Panc1 (cell line): ENCODE measurements at regions not wholly inside any gene's neighbourhood (a gene's known extent, or its start where the extent isn't known, plus 50 kb on each side); places are given as distances from the start of the nearest gene placed in this dataset.

Experiments used
- ATAC-seq: fragments of 200-7000 bp; cut with Tn5 transposase; 2 replicates; pipeline ENCODE4 v1.9.1; 2020; ENCODE audit warnings: mild to moderate bottlenecking, moderate library complexity
- BruUV-seq: library from RNA; stranded (reverse); fragments of 400-500 nt; replicated peaks from 2 replicates; lab custom pipeline; 2021; lab: Mats Ljungman, UMichigan
- CTCF ChIA-PET: fragments of 300-600 bp; sonication (Branson Sonifier 250); formaldehyde crosslinking; loops from one replicate; lab custom pipeline; 2022; ENCODE audit warnings: antibody characterized with exemption; lab: Charles Lee
- POLR2A ChIA-PET: fragments of 300-600 bp; sonication (Branson Sonifier 250); formaldehyde crosslinking; loops from one replicate; lab custom pipeline; 2022; ENCODE audit warnings: antibody characterized with exemption; lab: Charles Lee
- DNase-seq: peaks from one replicate; pipeline ENCODE4 v3.0.0-alpha.2; 2010; ENCODE audit warnings: low read depth, low spot score
- H3K27ac ChIP-seq: 2 replicates; pipeline ENCODE4 v1.5.1; 2011; ENCODE audit warnings: mild to moderate bottlenecking, low read length, inconsistent platforms
- H3K27me3 ChIP-seq: fragments of 200-500 bp; sonication (Bioruptor generic); 2 replicates; pipeline ENCODE4 v1.6.0; 2014; ENCODE audit warnings: low read length, inconsistent platforms; ENCODE audit not compliant: control insufficient read depth, insufficient read depth
- H3K36me3 ChIP-seq: fragments of 200-500 bp; sonication (Bioruptor generic); 2 replicates; pipeline ENCODE4 v1.5.1; 2014; ENCODE audit warnings: inconsistent platforms, mild to moderate bottlenecking, low read length, moderate library complexity; ENCODE audit not compliant: control insufficient read depth, insufficient read depth
- H3K4me1 ChIP-seq: 2 replicates; pipeline ENCODE4 v1.5.1; 2011; ENCODE audit warnings: inconsistent platforms, mild to moderate bottlenecking, low read length, moderate library complexity; ENCODE audit not compliant: control insufficient read depth, insufficient read depth
- H3K4me3 ChIP-seq, 2 experiments: 2 replicates each; pipeline ENCODE4 v1.5.1; 2011 to 2012; ENCODE audit warnings: low read depth in 2 of 2, low read length in 2 of 2, mild to moderate bottlenecking in 2 of 2, inconsistent platforms in 1 of 2, moderate library complexity in 1 of 2
- H3K9me3 ChIP-seq: fragments of 200-500 bp; sonication (Bioruptor generic); 2 replicates; pipeline ENCODE4 v1.5.1; 2014; ENCODE audit warnings: low read depth, mild to moderate bottlenecking, inconsistent platforms, low read length, moderate library complexity; ENCODE audit not compliant: control insufficient read depth, insufficient read depth
- CTCF ChIP-seq: fragments of 450-650 bp; IDR thresholded peaks from 2 replicates; pipeline ENCODE4 v1.5.1; 2017; ENCODE audit warnings: mild to moderate bottlenecking
- POLR2AphosphoS5 ChIP-seq: IDR thresholded peaks from 2 replicates; pipeline ENCODE4 v1.6.1; 2012; ENCODE audit warnings: mild to moderate bottlenecking, low read depth, low read length, moderate library complexity
- REST ChIP-seq, 2 experiments: IDR thresholded peaks; 2 replicates each; pipeline ENCODE4 v1.6.1; 2011 to 2012; ENCODE audit warnings: low read depth in 2 of 2, control low read depth in 1 of 2, low read length in 1 of 2, mild to moderate bottlenecking in 1 of 2, moderate library complexity in 1 of 2; ENCODE audit not compliant: insufficient read depth in 1 of 2
- SIN3A ChIP-seq: IDR thresholded peaks from 2 replicates; pipeline ENCODE4 v1.6.1; 2012; ENCODE audit warnings: low read depth, mild to moderate bottlenecking, low read length, moderate library complexity, borderline replicate concordance; ENCODE audit not compliant: insufficient read depth
- TCF7L2 ChIP-seq: IDR thresholded peaks from 2 replicates; pipeline ENCODE4 v1.6.1; 2011; ENCODE audit warnings: mild to moderate bottlenecking, low read depth, low read length, inconsistent platforms
- in situ Hi-C: cut with HindIII; loops from 2 replicates; pipeline ENCODE4 v1.10.0; 2016; ENCODE audit warnings: low sequenced_read_pairs, low pct_unique_long_range_greater_than_20kb
- intact Hi-C: fragments of 100-400 bp; cut with micrococcal nuclease; formaldehyde crosslinking; loops from one replicate; pipeline ENCODE4 v1.10.0; 2022; ENCODE audit not compliant: unreplicated experiment

- H3K4me1 ChIP-seq: no peaks in the 10 kb centered on the region
- no peaks in the 10 kb centered on the region for H3K27me3 ChIP-seq
- no peaks in the 10 kb centered on the region for H3K9me3 ChIP-seq
- BruUV-seq: no TSS peak
- in situ Hi-C loops (no loop called here), intact Hi-C loops (no loop called here)
- POLR2A ChIA-PET: no interaction called here
- TF ChIP-seq TCF7L2 (no peak), REST (IDR thresholded peaks at IDR 0.05; ENCODE audit: insufficient read depth in 1 of 2, low read depth in 2 of 2, low read length in 1 of 2) (no peak), CTCF (no peak), SIN3A (no peak), POLR2AphosphoS5 (no peak)
- no peak overlapping the region for H3K27ac ChIP-seq
- no peak overlapping the region for H3K4me3 ChIP-seq
- ATAC-seq (no peak), DNase-seq (no peak)
- H3K36me3 ChIP-seq: no peaks in the 10 kb centered on the region
- CTCF ChIA-PET: no interaction called here
These were observed 920.9 kb upstream of the GJE1 start for GRCh38 chr6:141211845-141212244.

GRCh38 chr6:141210901-141211300 lies 921.8 kb upstream of the GJE1 start:
- ATAC-seq (no peak), DNase-seq (no peak)
- Histone ChIP-seq H3K36me3 (no peaks in the 10 kb centered on the region), H3K9me3 (no peaks in the 10 kb centered on the region), H3K27ac (no peak overlapping the region), H3K4me3 (no peak overlapping the region), H3K27me3 (no peaks in the 10 kb centered on the region), H3K4me1 (no peaks in the 10 kb centered on the region)
- in situ Hi-C loops: no loop called here
- BruUV-seq: no TSS peak
- CTCF ChIA-PET: no interaction called here
- TF ChIP-seq SIN3A (no peak), REST (IDR thresholded peaks at IDR 0.05; ENCODE audit: insufficient read depth in 1 of 2, low read depth in 2 of 2, low read length in 1 of 2) (no peak)
- intact Hi-C loops: no loop called here
- POLR2A ChIA-PET: no interaction called here
